Suprapubic skin (tissue), 4 donors: ENCODE measurements at regions not wholly inside any gene's neighbourhood (a gene's known extent, or its start where the extent isn't known, plus 50 kb on each side); places are given as distances from the start of the nearest gene placed in this dataset.

Source experiments
- DNase-seq, 2 donors: peaks; one replicate each; pipeline ENCODE4 v3.0.0-alpha.2; 2019; ENCODE audit warnings: low spot score in 2 of 2
- H3K27ac ChIP-seq: fragments of 200-600 bp; sonication (generic); one replicate; pipeline ENCODE4 v1.5.1; 2019
- H3K27me3 ChIP-seq: fragments of 200-600 bp; sonication (generic); one replicate; pipeline ENCODE4 v1.5.1; 2019
- H3K36me3 ChIP-seq: fragments of 200-600 bp; sonication (generic); one replicate; pipeline ENCODE4 v1.5.1; 2019
- H3K4me1 ChIP-seq: fragments of 200-600 bp; sonication (generic); one replicate; pipeline ENCODE4 v1.5.1; 2019
- H3K4me3 ChIP-seq: fragments of 200-600 bp; sonication (generic); one replicate; pipeline ENCODE4 v1.5.1; 2019; ENCODE audit warnings: mild to moderate bottlenecking
- H3K9me3 ChIP-seq: fragments of 200-600 bp; sonication (generic); one replicate; pipeline ENCODE4 v1.5.1; 2019
- EP300 ChIP-seq: sonication (generic); formaldehyde crosslinking; IDR thresholded peaks from one replicate; pipeline ENCODE4 v1.6.1; 2017; ENCODE audit warnings: antibody characterized with exemption
- POLR2A ChIP-seq, 2 donors: fragments of 450-650 bp; IDR thresholded peaks; one replicate each; pipeline ENCODE4 v1.6.1; 2017; ENCODE audit warnings: antibody characterized with exemption in 2 of 2, mild to moderate bottlenecking in 2 of 2, moderate library complexity in 2 of 2
- POLR2AphosphoS5 ChIP-seq, 3 donors: sonication (generic); formaldehyde crosslinking; IDR thresholded peaks; one replicate each; pipeline ENCODE4 v1.6.1; 2017; ENCODE audit warnings: antibody characterized with exemption in 3 of 3
- WGBS: methylation state at CpG from one replicate; pipeline ENCODE4 v1.1.5; 2018; 5-methylcytosine and 5-hydroxymethylcytosine counted together
- TF ChIP-seq, protein P1 (sequence below), 2 donors: fragments of 200-600 bp in 1 of 2; fragments of 450-650 bp in 1 of 2; sonication (generic) in 1 of 2; IDR thresholded peaks; one replicate each; pipeline ENCODE4 v1.5.1; 2016 to 2019; ENCODE audit warnings: antibody characterized with exemption in 2 of 2, mild to moderate bottlenecking in 1 of 2, moderate library complexity in 1 of 2

GRCh38 chr14:36439766-36440165 is 80.3 kb downstream of the NKX2-1 start:
- no peaks in the 10 kb centered on the region for H3K4me1 ChIP-seq
- H3K36me3 ChIP-seq, result no peaks in the 10 kb centered on the region
- H3K27ac ChIP-seq, result no peak overlapping the region
- H3K27me3 ChIP-seq, result peaks cover 4% of the 10 kb centered on the region
- no peak overlapping the region for H3K4me3 ChIP-seq
- DNase-seq, result no peak
- WGBS, result 41% methylated on average over 4 of the region's 4 CpGs
- H3K9me3 ChIP-seq, result no peaks in the 10 kb centered on the region
- TF ChIP-seq EP300 (no peak), POLR2AphosphoS5 (IDR thresholded peaks at IDR 0.05) (no peak), POLR2A (IDR thresholded peaks at IDR 0.05) (no peak)
- TF ChIP-seq, protein P1, sequence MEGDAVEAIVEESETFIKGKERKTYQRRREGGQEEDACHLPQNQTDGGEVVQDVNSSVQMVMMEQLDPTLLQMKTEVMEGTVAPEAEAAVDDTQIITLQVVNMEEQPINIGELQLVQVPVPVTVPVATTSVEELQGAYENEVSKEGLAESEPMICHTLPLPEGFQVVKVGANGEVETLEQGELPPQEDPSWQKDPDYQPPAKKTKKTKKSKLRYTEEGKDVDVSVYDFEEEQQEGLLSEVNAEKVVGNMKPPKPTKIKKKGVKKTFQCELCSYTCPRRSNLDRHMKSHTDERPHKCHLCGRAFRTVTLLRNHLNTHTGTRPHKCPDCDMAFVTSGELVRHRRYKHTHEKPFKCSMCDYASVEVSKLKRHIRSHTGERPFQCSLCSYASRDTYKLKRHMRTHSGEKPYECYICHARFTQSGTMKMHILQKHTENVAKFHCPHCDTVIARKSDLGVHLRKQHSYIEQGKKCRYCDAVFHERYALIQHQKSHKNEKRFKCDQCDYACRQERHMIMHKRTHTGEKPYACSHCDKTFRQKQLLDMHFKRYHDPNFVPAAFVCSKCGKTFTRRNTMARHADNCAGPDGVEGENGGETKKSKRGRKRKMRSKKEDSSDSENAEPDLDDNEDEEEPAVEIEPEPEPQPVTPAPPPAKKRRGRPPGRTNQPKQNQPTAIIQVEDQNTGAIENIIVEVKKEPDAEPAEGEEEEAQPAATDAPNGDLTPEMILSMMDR (IDR thresholded peaks at IDR 0.05), result no peak

DNA sequence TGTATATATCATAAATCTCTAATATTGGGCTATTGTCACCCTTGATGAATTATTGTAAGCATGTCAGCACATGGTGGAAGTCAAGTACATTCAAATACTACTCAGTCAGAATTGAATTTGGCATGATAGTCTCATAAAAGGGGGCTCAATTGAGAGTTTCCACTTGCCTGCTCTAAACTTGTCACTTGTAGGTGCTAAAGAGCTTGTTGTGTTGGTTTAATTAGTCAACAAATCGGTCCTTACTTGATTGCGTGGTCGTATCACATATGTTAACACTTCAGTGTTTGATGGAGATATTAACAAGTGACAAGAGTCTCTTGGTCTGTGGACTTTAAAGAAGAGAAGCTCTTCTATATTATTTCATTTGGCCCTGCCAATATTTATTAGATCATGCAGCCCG is 81.1 kb downstream of the NKX2-1 start:
- TF ChIP-seq EP300, result no peak
- no peak for TF ChIP-seq POLR2AphosphoS5 (IDR thresholded peaks at IDR 0.05)
- no peak for TF ChIP-seq POLR2A (IDR thresholded peaks at IDR 0.05)
- TF ChIP-seq, protein P1 (IDR thresholded peaks at IDR 0.05), result no peak
- H3K4me1 ChIP-seq, result no peaks in the 10 kb centered on the region

DNA sequence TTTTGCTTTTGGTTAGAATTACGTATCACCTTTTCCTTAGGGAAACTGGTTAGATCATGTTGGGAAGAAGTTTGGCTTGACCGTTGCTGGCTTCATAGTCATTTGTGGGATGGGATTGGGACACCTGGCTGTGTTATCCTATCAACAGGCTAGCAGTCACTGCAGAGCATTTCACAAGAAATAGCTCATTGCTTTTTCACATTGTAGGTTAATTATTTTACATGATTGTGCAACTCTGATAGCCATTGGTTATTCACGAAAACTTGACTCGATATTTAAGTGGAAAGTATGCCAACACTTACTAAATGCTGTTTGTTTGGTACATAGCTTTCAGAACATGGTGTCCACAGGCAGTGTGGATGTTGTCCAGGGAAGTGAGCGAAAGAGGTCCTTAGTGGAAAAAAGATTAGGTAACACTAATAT is 89.4 kb downstream of the NKX2-1 start:
- Histone ChIP-seq H3K27me3 (no peaks in the 10 kb centered on the region), H3K36me3 (no peaks in the 10 kb centered on the region), H3K27ac (no peak overlapping the region), H3K4me1 (no peaks in the 10 kb centered on the region), H3K4me3 (no peak overlapping the region), H3K9me3 (no peaks in the 10 kb centered on the region)
- WGBS, result 66% methylated on average over 5 of the region's 5 CpGs
- TF ChIP-seq POLR2A (IDR thresholded peaks at IDR 0.05), result no peak
- TF ChIP-seq EP300, result no peak
- TF ChIP-seq POLR2AphosphoS5 (IDR thresholded peaks at IDR 0.05), result no peak
- TF ChIP-seq, protein P1 (IDR thresholded peaks at IDR 0.05), result no peak
- DNase-seq, result no peak

More for the DNA sequence above, 81.1 kb downstream of the NKX2-1 start:
- 63% methylated on average over 4 of the region's 4 CpGs for WGBS
- Histone ChIP-seq H3K27me3 (no peaks in the 10 kb centered on the region), H3K36me3 (no peaks in the 10 kb centered on the region), H3K27ac (no peak overlapping the region), H3K4me3 (no peak overlapping the region), H3K9me3 (no peaks in the 10 kb centered on the region)
- no peak for DNase-seq

DNA sequence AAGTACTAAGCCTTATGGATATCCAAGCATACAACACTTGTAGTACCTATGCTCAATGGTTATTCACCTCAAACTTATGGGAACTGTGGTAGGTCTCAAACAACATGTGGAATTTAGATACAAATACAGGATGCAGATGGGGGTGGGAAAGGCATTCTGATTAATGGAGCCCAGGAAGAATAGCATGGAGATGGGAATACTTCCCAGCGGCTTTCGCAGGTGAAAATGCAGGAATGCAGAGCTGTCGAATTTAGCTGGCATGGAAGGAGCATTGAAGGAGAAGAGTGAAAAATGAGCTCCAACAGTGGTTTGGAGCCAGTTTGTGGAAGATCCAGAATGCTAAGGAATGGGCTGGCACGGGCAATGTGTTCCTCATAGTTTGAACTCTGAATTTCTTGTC is 89.9 kb downstream of the NKX2-1 start:
- Histone ChIP-seq H3K9me3 (no peaks in the 10 kb centered on the region), H3K36me3 (no peaks in the 10 kb centered on the region), H3K4me1 (no peaks in the 10 kb centered on the region), H3K27ac (no peak overlapping the region), H3K4me3 (no peak overlapping the region), H3K27me3 (no peaks in the 10 kb centered on the region)
- WGBS, result 48% methylated on average over 4 of the region's 4 CpGs
- TF ChIP-seq EP300, result no peak
- TF ChIP-seq, protein P1 (IDR thresholded peaks at IDR 0.05), result no peak
- no peak for TF ChIP-seq POLR2A (IDR thresholded peaks at IDR 0.05)
- TF ChIP-seq POLR2AphosphoS5 (IDR thresholded peaks at IDR 0.05), result no peak
- no peak for DNase-seq

DNA sequence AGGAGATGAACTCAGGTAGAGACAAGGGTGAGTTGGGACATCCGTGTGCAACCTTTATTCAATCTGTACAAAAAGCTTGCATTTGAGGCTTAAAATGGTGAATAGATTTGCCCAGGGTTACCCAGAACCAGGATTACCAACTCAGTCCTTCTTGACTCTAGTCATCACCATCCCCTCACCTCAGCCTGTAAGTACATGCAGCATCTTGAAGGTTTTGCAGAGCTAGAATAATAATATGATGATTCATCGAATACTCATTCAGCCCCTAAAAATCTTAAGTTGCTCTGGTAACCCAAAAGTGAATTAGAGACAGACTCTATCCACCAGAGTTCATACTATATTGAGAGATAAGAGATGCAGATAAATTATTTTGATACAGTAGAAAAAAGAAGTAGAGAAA is 90.3 kb downstream of the NKX2-1 start:
- H3K27ac ChIP-seq, result no peak overlapping the region
- H3K4me1 ChIP-seq, result no peaks in the 10 kb centered on the region
- TF ChIP-seq POLR2A (IDR thresholded peaks at IDR 0.05), result no peak
- TF ChIP-seq, protein P1 (IDR thresholded peaks at IDR 0.05), result no peak
- no peak for TF ChIP-seq EP300
- no peak for TF ChIP-seq POLR2AphosphoS5 (IDR thresholded peaks at IDR 0.05)
- DNase-seq, result no peak
- H3K27me3 ChIP-seq, result no peaks in the 10 kb centered on the region
- H3K9me3 ChIP-seq, result no peaks in the 10 kb centered on the region
- 79% methylated on average over 2 of the region's 2 CpGs for WGBS
- H3K4me3 ChIP-seq, result no peak overlapping the region
- H3K36me3 ChIP-seq, result no peaks in the 10 kb centered on the region
